ENCODE measurements at regions not wholly inside any gene's neighbourhood (a gene's known extent, or its start where the extent isn't known, plus 50 kb on each side); places are given as distances from the start of the nearest gene placed in this dataset.

- TF ChIP-seq CTCF (optimal IDR thresholded peaks at IDR 0.05 in 1 of 3, IDR thresholded peaks at IDR 0.05 in 1 of 3, conservative IDR thresholded peaks at IDR 0.05 in 1 of 3; ENCODE audit: extremely low read depth in 1 of 3, insufficient read depth in 2 of 3, low read length in 3 of 3) (no peak), EZH2 (IDR thresholded peaks at IDR 0.05; ENCODE audit: low read length) (no peak)
Observed at GRCh38 chr9:89996116-89996515, 391.3 kb downstream of the GADD45G start.

All from keratinocyte (primary cell).